ENCODE measurements at regions not wholly inside any gene's neighbourhood (a gene's known extent, or its start where the extent isn't known, plus 50 kb on each side); places are given as distances from the start of the nearest gene placed in this dataset.
A peak's percentile ranks its signal among the peaks of the same experiment; 100 is the strongest.

DNA sequence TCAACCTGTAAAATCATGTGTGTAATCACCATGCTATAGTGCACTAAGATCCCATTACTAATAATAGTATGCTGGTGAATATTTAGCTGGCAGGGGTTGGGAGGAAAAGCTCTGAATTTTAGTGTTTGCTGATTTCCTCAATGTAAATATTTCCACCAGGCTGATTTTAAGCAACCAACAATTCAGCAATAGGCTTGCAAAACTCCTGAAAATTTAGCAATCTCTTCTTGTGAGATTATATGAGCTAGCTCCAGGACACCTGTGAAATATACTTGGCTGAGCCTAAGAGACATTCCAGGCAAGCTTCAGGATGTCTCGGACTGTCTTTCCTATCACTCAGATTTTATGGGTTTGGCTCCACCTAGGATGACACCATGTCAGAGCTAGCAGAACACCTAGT lies 106.9 kb upstream of the ANO4 start (continued):
- TF ChIP-seq ZNF510 (tag by site-specific recombination; IDR thresholded peaks at IDR 0.05; ENCODE audit: insufficient replicate concordance) = no peak

DNA sequence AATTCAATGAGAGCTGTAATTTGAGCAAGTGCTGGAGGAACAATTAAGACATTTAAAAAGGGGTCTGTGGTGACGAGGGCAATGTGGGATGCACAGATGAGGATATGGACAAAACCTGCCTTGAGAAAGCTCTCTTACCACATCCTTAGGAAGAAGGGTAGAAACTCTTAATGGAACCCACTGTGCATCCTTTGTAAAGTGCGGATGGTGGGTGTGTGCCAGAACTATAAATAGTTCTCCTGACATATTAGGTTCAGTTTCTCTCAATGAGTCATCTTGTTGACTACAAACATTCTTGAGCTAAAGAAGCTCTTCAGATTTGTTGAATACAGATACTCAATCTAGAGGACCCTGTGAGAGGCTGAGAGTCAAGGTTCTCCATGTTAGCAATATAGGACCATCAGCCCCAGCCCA lies 106.1 kb upstream of the ANO4 start:
- H3K27ac ChIP-seq (ENCODE audit: extremely low read depth, low read depth, low read length) = no peak overlapping the region
- no peaks in the 10 kb centered on the region for H3K9me3 ChIP-seq (ENCODE audit: control insufficient read depth, insufficient read depth, low read depth, low read length)
- H3K36me3 ChIP-seq (ENCODE audit: control insufficient read depth in 2 of 2, insufficient read depth in 1 of 2, low read length in 2 of 2) = no peaks in the 10 kb centered on the region
- TF ChIP-seq ZSCAN16 (tag by site-specific recombination; IDR thresholded peaks at IDR 0.05) (no peak), ZBTB48 (tag by site-specific recombination; IDR thresholded peaks at IDR 0.05) (no peak), ZBTB21 (tag by site-specific recombination; IDR thresholded peaks at IDR 0.05) (no peak), ZNF670 (tag by site-specific recombination; IDR thresholded peaks at IDR 0.05; ENCODE audit: low read depth) (no peak), ZNF660 (tag by site-specific recombination; IDR thresholded peaks at IDR 0.05) (peak; percentile 94), ELK4 (IDR thresholded peaks at IDR 0.05; ENCODE audit: borderline replicate concordance, low read depth, low read length) (no peak), KLF10 (tag by site-specific recombination; IDR thresholded peaks at IDR 0.05) (no peak), ZNF202 (tag by site-specific recombination; IDR thresholded peaks at IDR 0.05; ENCODE audit: borderline replicate concordance) (no peak)
- ChIA-PET CTCF (interaction anchor here (1.2 kb wide), 3 partner anchors 16 to 340 kb away, joined by 3 to 8 read pairs (median 4); no protein-coding TSS in a partner anchor), POLR2A (no interaction called here)
- no peak overlapping the region for H3K4me3 ChIP-seq (ENCODE audit: low read depth, low read length)
- no peaks in the 10 kb centered on the region for H3K4me1 ChIP-seq (ENCODE audit: control insufficient read depth, insufficient read depth, low read length)

- Histone ChIP-seq H3K4me1 (ENCODE audit: control insufficient read depth, insufficient read depth, low read length) (no peaks in the 10 kb centered on the region), H3K9me3 (ENCODE audit: control insufficient read depth, insufficient read depth, low read depth, low read length) (no peaks in the 10 kb centered on the region), H3K27ac (ENCODE audit: extremely low read depth, low read depth, low read length) (no peak overlapping the region), H3K4me3 (ENCODE audit: low read depth, low read length) (no peak overlapping the region), H3K36me3 (ENCODE audit: control insufficient read depth in 2 of 2, insufficient read depth in 1 of 2, low read length in 2 of 2) (no peaks in the 10 kb centered on the region)
- ChIA-PET CTCF (interaction anchor here (0.8 kb wide), 1 partner anchor 344 kb away, joined by 6 read pairs; no protein-coding TSS in a partner anchor), POLR2A (no interaction called here)
- TF ChIP-seq ZNF37A (tag by site-specific recombination; IDR thresholded peaks at IDR 0.05) (no peak), REST (tag by site-specific recombination; IDR thresholded peaks at IDR 0.05) (peak; percentile 61; the same call in 1 of the 2 replicates)
These were observed 102.1 kb upstream of the ANO4 start for GRCh38 chr12:100692502-100692901.

GRCh38 chr12:100698518-100698917 lies 96.1 kb upstream of the ANO4 start:
- no peaks in the 10 kb centered on the region for H3K4me1 ChIP-seq (ENCODE audit: control insufficient read depth, insufficient read depth, low read length)
- no peaks in the 10 kb centered on the region for H3K9me3 ChIP-seq (ENCODE audit: control insufficient read depth, insufficient read depth, low read depth, low read length)
- POLR2A ChIA-PET = no interaction called here
- no peak for TF ChIP-seq ZNF548 (tag by site-specific recombination; IDR thresholded peaks at IDR 0.05)
- TF ChIP-seq ZEB2 (tag by site-specific recombination; IDR thresholded peaks at IDR 0.05) = no peak
- TF ChIP-seq ZNF473 (tag by site-specific recombination; IDR thresholded peaks at IDR 0.05) = no peak
- TF ChIP-seq, protein P1, sequence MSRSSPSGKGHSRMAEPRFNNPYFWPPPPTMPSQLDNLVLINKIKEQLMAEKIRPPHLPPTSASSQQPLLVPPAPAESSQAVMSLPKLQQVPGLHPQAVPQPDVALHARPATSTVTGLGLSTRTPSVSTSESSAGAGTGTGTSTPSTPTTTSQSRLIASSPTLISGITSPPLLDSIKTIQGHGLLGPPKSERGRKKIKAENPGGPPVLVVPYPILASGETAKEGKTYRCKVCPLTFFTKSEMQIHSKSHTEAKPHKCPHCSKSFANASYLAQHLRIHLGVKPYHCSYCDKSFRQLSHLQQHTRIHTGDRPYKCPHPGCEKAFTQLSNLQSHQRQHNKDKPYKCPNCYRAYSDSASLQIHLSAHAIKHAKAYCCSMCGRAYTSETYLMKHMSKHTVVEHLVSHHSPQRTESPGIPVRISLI (tag by site-specific recombination; IDR thresholded peaks at IDR 0.05) = no peak
- TF ChIP-seq, protein P2, sequence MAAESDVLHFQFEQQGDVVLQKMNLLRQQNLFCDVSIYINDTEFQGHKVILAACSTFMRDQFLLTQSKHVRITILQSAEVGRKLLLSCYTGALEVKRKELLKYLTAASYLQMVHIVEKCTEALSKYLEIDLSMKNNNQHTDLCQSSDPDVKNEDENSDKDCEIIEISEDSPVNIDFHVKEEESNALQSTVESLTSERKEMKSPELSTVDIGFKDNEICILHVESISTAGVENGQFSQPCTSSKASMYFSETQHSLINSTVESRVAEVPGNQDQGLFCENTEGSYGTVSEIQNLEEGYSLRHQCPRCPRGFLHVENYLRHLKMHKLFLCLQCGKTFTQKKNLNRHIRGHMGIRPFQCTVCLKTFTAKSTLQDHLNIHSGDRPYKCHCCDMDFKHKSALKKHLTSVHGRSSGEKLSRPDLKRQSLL (tag by site-specific recombination; IDR thresholded peaks at IDR 0.05) = no peak
- TF ChIP-seq, protein P3, sequence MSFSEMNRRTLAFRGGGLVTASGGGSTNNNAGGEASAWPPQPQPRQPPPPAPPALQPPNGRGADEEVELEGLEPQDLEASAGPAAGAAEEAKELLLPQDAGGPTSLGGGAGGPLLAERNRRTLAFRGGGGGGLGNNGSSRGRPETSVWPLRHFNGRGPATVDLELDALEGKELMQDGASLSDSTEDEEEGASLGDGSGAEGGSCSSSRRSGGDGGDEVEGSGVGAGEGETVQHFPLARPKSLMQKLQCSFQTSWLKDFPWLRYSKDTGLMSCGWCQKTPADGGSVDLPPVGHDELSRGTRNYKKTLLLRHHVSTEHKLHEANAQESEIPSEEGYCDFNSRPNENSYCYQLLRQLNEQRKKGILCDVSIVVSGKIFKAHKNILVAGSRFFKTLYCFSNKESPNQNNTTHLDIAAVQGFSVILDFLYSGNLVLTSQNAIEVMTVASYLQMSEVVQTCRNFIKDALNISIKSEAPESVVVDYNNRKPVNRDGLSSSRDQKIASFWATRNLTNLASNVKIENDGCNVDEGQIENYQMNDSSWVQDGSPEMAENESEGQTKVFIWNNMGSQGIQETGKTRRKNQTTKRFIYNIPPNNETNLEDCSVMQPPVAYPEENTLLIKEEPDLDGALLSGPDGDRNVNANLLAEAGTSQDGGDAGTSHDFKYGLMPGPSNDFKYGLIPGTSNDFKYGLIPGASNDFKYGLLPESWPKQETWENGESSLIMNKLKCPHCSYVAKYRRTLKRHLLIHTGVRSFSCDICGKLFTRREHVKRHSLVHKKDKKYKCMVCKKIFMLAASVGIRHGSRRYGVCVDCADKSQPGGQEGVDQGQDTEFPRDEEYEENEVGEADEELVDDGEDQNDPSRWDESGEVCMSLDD (tag by site-specific recombination; IDR thresholded peaks at IDR 0.05) = no peak
- TF ChIP-seq KLF17 (tag by site-specific recombination; IDR thresholded peaks at IDR 0.05) = no peak
- no peaks in the 10 kb centered on the region for H3K36me3 ChIP-seq (ENCODE audit: control insufficient read depth in 2 of 2, insufficient read depth in 1 of 2, low read length in 2 of 2)
- CTCF ChIA-PET = no interaction called here
- no peak overlapping the region for H3K4me3 ChIP-seq (ENCODE audit: low read depth, low read length)
- H3K27ac ChIP-seq (ENCODE audit: extremely low read depth, low read depth, low read length) = no peak overlapping the region
